Ascending aorta (tissue), 2 donors: ENCODE measurements at regions not wholly inside any gene's neighbourhood (a gene's known extent, or its start where the extent isn't known, plus 50 kb on each side); places are given as distances from the start of the nearest gene placed in this dataset.

Experiments
- DNase-seq, 2 donors: peaks; one replicate each; pipeline ENCODE4 v3.0.0-alpha.2; 2019; ENCODE audit warnings: low spot score in 2 of 2
- H3K27ac ChIP-seq, 2 donors: fragments of 200-600 bp; sonication (generic); one replicate each; pipeline ENCODE4 v1.5.1; 2016 to 2017; ENCODE audit warnings: mild to moderate bottlenecking in 1 of 2
- H3K27me3 ChIP-seq: fragments of 200-600 bp; sonication (generic); one replicate; pipeline ENCODE4 v1.5.1; 2017
- H3K36me3 ChIP-seq, 2 donors: fragments of 200-600 bp; sonication (generic); one replicate each; pipeline ENCODE4 v1.5.1; 2016
- H3K4me1 ChIP-seq, 2 donors: fragments of 200-600 bp; sonication (generic); one replicate each; pipeline ENCODE4 v1.5.1; 2016 to 2017; ENCODE audit warnings: mild to moderate bottlenecking in 1 of 2
- H3K4me3 ChIP-seq, 2 donors: fragments of 200-600 bp; sonication (generic); one replicate each; pipeline ENCODE4 v1.5.1; 2016 to 2017; ENCODE audit warnings: mild to moderate bottlenecking in 1 of 2
- H3K9me3 ChIP-seq, 2 donors: fragments of 200-600 bp; sonication (generic); one replicate each; pipeline ENCODE4 v1.5.1; 2016
- intact Hi-C: fragments of 100-400 bp; cut with DNase I; formaldehyde crosslinking; loops from one replicate; pipeline ENCODE4 v1.15.1; 2023
- TF ChIP-seq, protein P1 (sequence below), 3 experiments: fragments of 200-600 bp in 2 of 3; fragments of 450-650 bp in 1 of 3; sonication (generic) in 2 of 3; IDR thresholded peaks; one replicate each; pipeline ENCODE4 v1.5.1; 2016 to 2019; ENCODE audit warnings: antibody characterized with exemption in 3 of 3, mild to moderate bottlenecking in 1 of 3, moderate library complexity in 1 of 3

DNA sequence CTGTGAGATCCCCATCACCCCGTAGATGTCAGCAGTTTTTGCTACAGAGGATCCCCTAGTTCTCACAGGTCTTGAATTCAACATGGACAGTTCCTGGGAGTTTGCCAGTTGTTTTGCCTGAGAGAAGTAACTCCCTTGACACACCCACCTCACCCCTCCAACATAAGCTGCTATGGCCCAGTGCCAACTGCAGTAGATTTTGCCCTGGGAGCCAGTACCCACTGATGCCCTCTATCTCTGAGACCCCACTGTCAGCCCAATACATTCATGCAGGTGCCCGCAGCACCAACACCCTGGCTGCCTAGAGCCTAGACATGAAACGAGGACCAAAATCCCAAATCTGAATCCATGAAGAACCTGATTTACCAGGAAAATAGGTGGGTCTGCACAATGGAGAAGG is 583.9 kb upstream of the CTNND2 start:
- Histone ChIP-seq H3K27me3 (no peaks in the 10 kb centered on the region), H3K9me3 (no peaks in the 10 kb centered on the region), H3K27ac (no peak overlapping the region), H3K36me3 (no peaks in the 10 kb centered on the region), H3K4me1 (no peaks in the 10 kb centered on the region), H3K4me3 (no peak overlapping the region)
- intact Hi-C loops = no loop called here
- no peak for DNase-seq
- TF ChIP-seq, protein P1, sequence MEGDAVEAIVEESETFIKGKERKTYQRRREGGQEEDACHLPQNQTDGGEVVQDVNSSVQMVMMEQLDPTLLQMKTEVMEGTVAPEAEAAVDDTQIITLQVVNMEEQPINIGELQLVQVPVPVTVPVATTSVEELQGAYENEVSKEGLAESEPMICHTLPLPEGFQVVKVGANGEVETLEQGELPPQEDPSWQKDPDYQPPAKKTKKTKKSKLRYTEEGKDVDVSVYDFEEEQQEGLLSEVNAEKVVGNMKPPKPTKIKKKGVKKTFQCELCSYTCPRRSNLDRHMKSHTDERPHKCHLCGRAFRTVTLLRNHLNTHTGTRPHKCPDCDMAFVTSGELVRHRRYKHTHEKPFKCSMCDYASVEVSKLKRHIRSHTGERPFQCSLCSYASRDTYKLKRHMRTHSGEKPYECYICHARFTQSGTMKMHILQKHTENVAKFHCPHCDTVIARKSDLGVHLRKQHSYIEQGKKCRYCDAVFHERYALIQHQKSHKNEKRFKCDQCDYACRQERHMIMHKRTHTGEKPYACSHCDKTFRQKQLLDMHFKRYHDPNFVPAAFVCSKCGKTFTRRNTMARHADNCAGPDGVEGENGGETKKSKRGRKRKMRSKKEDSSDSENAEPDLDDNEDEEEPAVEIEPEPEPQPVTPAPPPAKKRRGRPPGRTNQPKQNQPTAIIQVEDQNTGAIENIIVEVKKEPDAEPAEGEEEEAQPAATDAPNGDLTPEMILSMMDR (IDR thresholded peaks at IDR 0.05) = no peak

DNA sequence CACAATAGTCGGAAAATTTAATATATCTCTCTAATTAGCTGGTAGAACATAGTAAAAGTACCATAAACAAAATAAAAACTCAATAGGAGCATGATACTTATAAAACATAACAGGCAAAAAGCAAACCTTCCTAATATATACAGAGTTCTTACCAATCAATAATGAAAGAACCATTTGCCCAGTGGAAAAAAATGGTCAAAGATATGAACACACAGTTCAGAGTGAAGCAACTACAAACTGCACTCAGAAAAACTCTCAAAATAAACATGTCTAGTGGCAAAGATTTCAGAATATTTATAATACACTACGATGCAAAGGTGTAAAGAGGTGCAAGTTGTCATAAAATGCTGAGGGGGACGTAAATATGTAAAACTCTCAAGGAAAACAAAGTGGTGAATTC is 576.2 kb upstream of the CTNND2 start:
- Histone ChIP-seq H3K36me3 (no peaks in the 10 kb centered on the region), H3K27me3 (no peaks in the 10 kb centered on the region), H3K4me3 (no peak overlapping the region), H3K9me3 (no peaks in the 10 kb centered on the region), H3K4me1 (no peaks in the 10 kb centered on the region), H3K27ac (no peak overlapping the region)
- TF ChIP-seq, protein P1 (IDR thresholded peaks at IDR 0.05) = no peak
- no peak for DNase-seq
- intact Hi-C loops = no loop called here

DNA sequence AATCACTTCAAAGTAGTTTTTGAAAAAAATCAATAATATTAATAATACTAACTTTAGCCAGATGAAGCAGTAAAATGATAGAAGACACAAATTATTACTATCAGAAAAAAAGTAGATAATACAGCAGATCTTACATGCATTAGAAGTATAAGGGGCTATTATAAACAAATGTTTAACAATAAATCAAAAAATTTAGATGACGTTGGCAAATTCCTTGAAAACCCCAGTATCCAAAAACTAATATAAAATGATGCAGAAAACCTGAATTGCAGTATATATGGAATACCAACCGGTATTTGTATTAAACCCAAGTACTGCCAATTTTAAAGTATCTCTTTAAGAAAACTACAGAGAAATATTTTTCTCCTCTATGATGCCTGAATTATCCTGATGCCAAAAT is 573.3 kb upstream of the CTNND2 start:
- Histone ChIP-seq H3K27me3 (no peaks in the 10 kb centered on the region), H3K9me3 (no peaks in the 10 kb centered on the region), H3K4me3 (no peak overlapping the region), H3K4me1 (no peaks in the 10 kb centered on the region), H3K36me3 (no peaks in the 10 kb centered on the region), H3K27ac (no peak overlapping the region)
- DNase-seq = no peak
- intact Hi-C loops = no loop called here
- TF ChIP-seq, protein P1 (IDR thresholded peaks at IDR 0.05) = no peak

DNA sequence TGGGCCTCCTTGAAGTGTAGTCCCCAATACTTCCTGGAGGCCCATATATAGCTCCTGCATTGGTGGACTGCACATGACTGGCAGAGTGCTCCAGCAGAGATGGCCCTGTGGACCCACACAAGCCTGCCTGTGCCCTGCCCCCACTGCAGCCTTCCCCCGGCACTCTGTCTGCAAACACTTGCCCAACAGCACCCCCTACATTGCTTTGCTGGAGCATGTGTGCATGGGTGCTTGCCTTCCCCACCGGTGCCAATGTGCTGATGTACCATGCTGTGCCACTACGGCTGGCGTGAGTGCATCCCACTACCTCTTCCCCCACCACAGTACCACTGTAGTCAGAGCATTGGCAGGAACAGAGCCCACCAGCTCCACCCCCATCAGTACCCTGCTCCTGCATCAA is 563.6 kb upstream of the CTNND2 start:
- Histone ChIP-seq H3K27ac (no peak overlapping the region), H3K9me3 (no peaks in the 10 kb centered on the region), H3K27me3 (no peaks in the 10 kb centered on the region), H3K36me3 (no peaks in the 10 kb centered on the region), H3K4me3 (no peak overlapping the region), H3K4me1 (no peaks in the 10 kb centered on the region)
- intact Hi-C loops = no loop called here
- no peak for DNase-seq
- TF ChIP-seq, protein P1 (IDR thresholded peaks at IDR 0.05) = no peak

DNA sequence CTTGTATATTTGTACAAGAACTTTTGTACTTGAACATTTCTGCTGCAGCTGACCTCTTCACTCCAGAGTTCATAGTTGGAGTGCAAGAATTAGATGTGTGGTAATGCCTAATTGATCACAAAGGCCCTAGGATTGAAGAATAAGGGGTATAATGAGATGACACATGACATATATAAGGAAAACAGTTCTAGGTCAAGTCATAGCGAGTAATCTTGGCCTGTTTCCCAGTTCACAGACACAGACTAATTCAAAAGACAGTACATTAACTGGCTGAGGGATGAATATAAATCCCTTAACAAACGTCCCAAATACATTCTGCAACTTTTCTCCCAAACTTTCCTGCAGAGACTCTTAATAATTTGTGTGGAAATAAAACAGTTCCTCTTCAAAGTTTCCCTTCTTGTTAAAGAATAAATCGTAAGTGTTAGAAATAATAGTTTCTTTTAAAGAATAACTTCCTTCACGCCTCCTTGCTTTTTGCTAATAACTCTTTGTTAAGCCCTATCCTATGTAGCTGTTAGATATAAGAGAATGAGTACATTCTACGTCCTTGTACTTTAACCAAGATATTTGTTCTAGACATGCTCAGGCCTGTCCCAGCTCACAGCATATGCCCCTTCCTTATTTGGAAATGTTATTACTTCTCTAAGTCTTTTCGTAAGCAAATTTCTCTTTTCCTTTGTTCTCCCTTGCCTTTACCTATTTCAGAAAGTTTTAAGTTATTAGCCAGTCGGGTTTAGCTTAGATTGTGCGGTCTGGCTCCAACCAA is 556.4 kb upstream of the CTNND2 start:
- TF ChIP-seq, protein P1 (IDR thresholded peaks at IDR 0.05) = no peak
- Histone ChIP-seq H3K9me3 (no peaks in the 10 kb centered on the region), H3K4me3 (no peak overlapping the region), H3K27ac (no peak overlapping the region), H3K36me3 (no peaks in the 10 kb centered on the region), H3K27me3 (no peaks in the 10 kb centered on the region), H3K4me1 (no peaks in the 10 kb centered on the region)
- intact Hi-C loops = no loop called here
- no peak for DNase-seq

DNA sequence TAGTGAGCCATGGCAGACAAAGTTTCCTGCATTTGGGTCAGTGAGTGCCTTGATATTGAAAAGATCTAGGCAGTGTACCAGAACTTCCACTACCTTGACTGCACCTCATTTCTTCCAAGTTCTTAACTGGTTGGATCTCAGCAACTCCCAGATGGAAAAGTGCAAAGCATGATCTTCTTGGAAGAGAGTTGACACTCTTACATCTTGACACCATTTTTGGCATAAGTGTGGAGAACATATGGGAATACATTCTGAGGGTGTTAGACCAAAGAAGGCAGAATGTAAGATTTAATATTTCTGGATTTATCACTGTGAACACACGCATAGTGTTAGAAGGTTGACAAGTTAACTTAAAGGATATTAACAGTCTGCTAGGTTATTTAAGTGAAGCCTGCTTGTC is 555.1 kb upstream of the CTNND2 start:
- intact Hi-C loops = no loop called here
- TF ChIP-seq, protein P1 (IDR thresholded peaks at IDR 0.05) = no peak
- DNase-seq = no peak

More for the DNA sequence above, 555.1 kb upstream of the CTNND2 start:
- H3K36me3 ChIP-seq = no peaks in the 10 kb centered on the region
- no peak overlapping the region for H3K4me3 ChIP-seq
- H3K27ac ChIP-seq = no peak overlapping the region
- no peaks in the 10 kb centered on the region for H3K27me3 ChIP-seq
- H3K4me1 ChIP-seq = no peaks in the 10 kb centered on the region
- no peaks in the 10 kb centered on the region for H3K9me3 ChIP-seq
